22Rv1 (cell line): ENCODE measurements at regions not wholly inside any gene's neighbourhood (a gene's known extent, or its start where the extent isn't known, plus 50 kb on each side); places are given as distances from the start of the nearest gene placed in this dataset.

Source experiments
- ZFX ChIP-seq: fragments of 450-650 bp; IDR thresholded peaks from 2 replicates; pipeline ENCODE4 v1.6.1; 2017; ENCODE audit warnings: antibody characterized with exemption, borderline replicate concordance
- TF ChIP-seq, protein P1 (sequence below): fragments of 450-650 bp; IDR thresholded peaks from 2 replicates; pipeline ENCODE4 v1.5.1; 2017; ENCODE audit warnings: mild to moderate bottlenecking

DNA sequence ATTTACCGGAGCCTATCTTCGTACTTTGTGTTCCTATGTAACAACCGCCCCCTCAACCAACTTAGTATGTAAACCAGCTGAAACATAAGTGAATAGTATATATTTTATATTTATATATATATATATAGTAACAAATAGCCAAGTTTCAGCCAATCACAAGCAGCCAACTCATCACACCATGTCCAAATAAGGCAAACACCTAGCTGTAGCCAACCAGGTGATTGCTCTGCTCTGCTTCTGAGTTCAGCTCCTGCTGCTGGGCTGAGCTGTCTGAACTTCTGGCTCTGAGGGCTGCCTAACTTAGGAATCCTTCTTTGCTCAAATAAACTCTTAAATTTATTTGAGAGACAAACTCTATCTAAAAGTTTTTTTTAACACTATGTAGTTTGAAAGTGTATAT is 101.6 kb upstream of the SOX4 start:
- TF ChIP-seq, protein P1, sequence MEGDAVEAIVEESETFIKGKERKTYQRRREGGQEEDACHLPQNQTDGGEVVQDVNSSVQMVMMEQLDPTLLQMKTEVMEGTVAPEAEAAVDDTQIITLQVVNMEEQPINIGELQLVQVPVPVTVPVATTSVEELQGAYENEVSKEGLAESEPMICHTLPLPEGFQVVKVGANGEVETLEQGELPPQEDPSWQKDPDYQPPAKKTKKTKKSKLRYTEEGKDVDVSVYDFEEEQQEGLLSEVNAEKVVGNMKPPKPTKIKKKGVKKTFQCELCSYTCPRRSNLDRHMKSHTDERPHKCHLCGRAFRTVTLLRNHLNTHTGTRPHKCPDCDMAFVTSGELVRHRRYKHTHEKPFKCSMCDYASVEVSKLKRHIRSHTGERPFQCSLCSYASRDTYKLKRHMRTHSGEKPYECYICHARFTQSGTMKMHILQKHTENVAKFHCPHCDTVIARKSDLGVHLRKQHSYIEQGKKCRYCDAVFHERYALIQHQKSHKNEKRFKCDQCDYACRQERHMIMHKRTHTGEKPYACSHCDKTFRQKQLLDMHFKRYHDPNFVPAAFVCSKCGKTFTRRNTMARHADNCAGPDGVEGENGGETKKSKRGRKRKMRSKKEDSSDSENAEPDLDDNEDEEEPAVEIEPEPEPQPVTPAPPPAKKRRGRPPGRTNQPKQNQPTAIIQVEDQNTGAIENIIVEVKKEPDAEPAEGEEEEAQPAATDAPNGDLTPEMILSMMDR = no peak
- no peak for TF ChIP-seq ZFX
